Vagina (tissue), 2 donors: ENCODE measurements at regions not wholly inside any gene's neighbourhood (a gene's known extent, or its start where the extent isn't known, plus 50 kb on each side); places are given as distances from the start of the nearest gene placed in this dataset.

Experiments used
- CTCF ChIP-seq, 3 experiments: fragments of 450-650 bp in 2 of 3; fragments of 200-600 bp in 1 of 3; sonication (generic) in 1 of 3; IDR thresholded peaks; one replicate each; pipeline ENCODE4 v1.5.1; 2017 to 2019; ENCODE audit warnings: antibody characterized with exemption in 3 of 3, mild to moderate bottlenecking in 2 of 3, moderate library complexity in 2 of 3
- POLR2A ChIP-seq, 2 donors: fragments of 450-650 bp; IDR thresholded peaks; one replicate each; pipeline ENCODE4 v1.6.1; 2017; ENCODE audit warnings: antibody characterized with exemption in 2 of 2, mild to moderate bottlenecking in 2 of 2, moderate library complexity in 2 of 2
- POLR2AphosphoS5 ChIP-seq, 2 donors: sonication (generic); formaldehyde crosslinking; IDR thresholded peaks; one replicate each; pipeline ENCODE4 v1.9.0; 2017; ENCODE audit warnings: antibody characterized with exemption in 2 of 2, mild to moderate bottlenecking in 2 of 2, low read depth in 1 of 2; ENCODE audit not compliant: insufficient read depth in 1 of 2

DNA sequence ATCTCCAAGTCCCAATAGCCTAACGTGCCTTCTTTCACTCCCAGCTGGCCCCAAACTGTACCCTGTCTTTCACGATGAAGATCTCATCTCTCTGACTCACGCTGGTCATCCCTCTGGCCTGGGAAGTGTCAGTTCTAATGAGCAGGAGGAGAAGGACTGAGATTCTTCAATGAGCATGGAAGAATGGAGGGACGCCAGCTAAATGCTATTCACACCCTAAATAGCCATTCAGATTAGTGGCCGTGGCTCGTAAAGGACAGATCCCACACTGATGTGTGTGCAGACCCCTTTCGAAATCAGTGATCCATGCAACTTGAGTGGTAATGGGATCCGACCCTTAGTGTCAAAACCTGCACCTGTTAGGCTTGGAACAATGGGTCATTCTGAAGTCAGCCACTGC is 75.9 kb upstream of the SMYD2 start:
- TF ChIP-seq CTCF (IDR thresholded peaks at IDR 0.05) (no peak), POLR2AphosphoS5 (IDR thresholded peaks at IDR 0.05; ENCODE audit: insufficient read depth in 1 of 2, low read depth in 1 of 2) (no peak), POLR2A (IDR thresholded peaks at IDR 0.05) (no peak)
